SK-N-SH treated with all-trans-retinoic acid at 6 μM for 48 hours (cell line): ENCODE measurements at regions not wholly inside any gene's neighbourhood (a gene's known extent, or its start where the extent isn't known, plus 50 kb on each side); places are given as distances from the start of the nearest gene placed in this dataset.

ENCODE experiments used
- ATAC-seq: fragments of 200-7000 bp; cut with Tn5 transposase; 3 replicates; pipeline ENCODE4 v1.9.1; 2020; ENCODE audit warnings: mild to moderate bottlenecking, moderate library complexity
- CSDC2 ChIP-seq: fragments of 250-450 bp; sonication (Bioruptor Pico); IDR thresholded peaks from 2 replicates; pipeline ENCODE4 v1.5.0; 2020; ENCODE audit warnings: mild to moderate bottlenecking, moderate library complexity
- GLIS3 ChIP-seq: fragments of 250-450 bp; sonication (Bioruptor Pico); IDR thresholded peaks from 2 replicates; pipeline ENCODE4 v1.5.0; 2020; ENCODE audit warnings: mild to moderate bottlenecking, moderate library complexity
- ISL1 ChIP-seq: fragments of 250-450 bp; sonication (Bioruptor Pico); IDR thresholded peaks from 2 replicates; pipeline ENCODE4 v2.1.2; 2022; ENCODE audit warnings: mild to moderate bottlenecking, moderate library complexity
- RARB ChIP-seq: fragments of 250-450 bp; sonication (Bioruptor Pico); IDR thresholded peaks from 2 replicates; pipeline ENCODE4 v1.8.0; 2021; ENCODE audit warnings: mild to moderate bottlenecking, moderate library complexity
- SNAI2 ChIP-seq: fragments of 250-450 bp; sonication (Bioruptor Pico); IDR thresholded peaks from 2 replicates; pipeline ENCODE4 v1.5.0; 2020; ENCODE audit warnings: mild to moderate bottlenecking, moderate library complexity
- TCF4 ChIP-seq: fragments of 250-450 bp; sonication (Bioruptor Pico); IDR thresholded peaks from 2 replicates; pipeline ENCODE4 v1.8.0; 2021; ENCODE audit warnings: mild to moderate bottlenecking, moderate library complexity, borderline replicate concordance
- ZC3H10 ChIP-seq: fragments of 250-450 bp; sonication (Bioruptor Pico); IDR thresholded peaks from 2 replicates; pipeline ENCODE4 v1.5.1; 2021; ENCODE audit warnings: mild to moderate bottlenecking, moderate library complexity
- ZFP3 ChIP-seq: fragments of 250-450 bp; sonication (Bioruptor Pico); IDR thresholded peaks from 2 replicates; pipeline ENCODE4 v1.5.0; 2020; ENCODE audit warnings: mild to moderate bottlenecking, moderate library complexity
- ZFP30 ChIP-seq: fragments of 450-650 bp; formaldehyde crosslinking; IDR thresholded peaks from 2 replicates; pipeline ENCODE4 v1.5.0; 2022; ENCODE audit warnings: mild to moderate bottlenecking, moderate library complexity
- ZNF565 ChIP-seq: fragments of 450-650 bp; formaldehyde crosslinking; conservative IDR thresholded peaks from 2 replicates; pipeline ENCODE4 v1.5.0; 2020; ENCODE audit warnings: low read depth, mild to moderate bottlenecking, moderate library complexity
- ZNF70 ChIP-seq: fragments of 450-650 bp; formaldehyde crosslinking; IDR thresholded peaks from 2 replicates; pipeline ENCODE4 v1.5.0; 2020; ENCODE audit warnings: mild to moderate bottlenecking, moderate library complexity
- TF ChIP-seq, protein P1 (sequence below): fragments of 250-450 bp; sonication (Bioruptor Pico); IDR thresholded peaks from 2 replicates; pipeline ENCODE4 v1.5.1; 2020; ENCODE audit warnings: low read depth, mild to moderate bottlenecking, moderate library complexity
- TF ChIP-seq, protein P2 (sequence below): fragments of 250-450 bp; sonication (Bioruptor Pico); IDR thresholded peaks from 2 replicates; pipeline ENCODE4 v1.5.0; 2020; ENCODE audit warnings: mild to moderate bottlenecking, moderate library complexity
- TF ChIP-seq, protein P3 (sequence below): fragments of 250-450 bp; sonication (Bioruptor Pico); IDR thresholded peaks from 2 replicates; pipeline ENCODE4 v1.5.1; 2021; ENCODE audit warnings: mild to moderate bottlenecking, moderate library complexity
- TF ChIP-seq, protein P4 (sequence below): fragments of 250-450 bp; sonication (Bioruptor Pico); IDR thresholded peaks from 2 replicates; pipeline ENCODE4 v1.8.0; 2020; ENCODE audit warnings: mild to moderate bottlenecking, moderate library complexity, borderline replicate concordance

DNA sequence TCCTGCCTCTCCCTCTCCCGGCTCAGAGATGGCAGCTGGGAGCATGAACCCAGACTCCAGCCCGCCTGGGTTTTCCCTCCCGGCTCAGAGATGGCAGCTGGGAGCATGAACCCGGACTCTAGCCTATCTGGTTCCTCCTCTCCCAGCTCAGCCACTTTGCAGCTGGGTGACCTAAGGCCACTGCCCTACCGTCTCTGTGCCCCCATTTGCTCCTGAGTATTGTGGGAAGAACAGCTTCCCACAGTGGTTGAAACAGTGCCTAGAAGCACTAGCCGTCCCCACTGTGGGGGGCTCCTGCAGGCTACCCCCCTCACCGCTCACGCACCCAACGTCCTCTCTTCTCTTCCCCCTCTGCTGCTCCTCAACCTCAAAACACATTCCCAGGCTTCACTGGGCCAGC, 99.9 kb upstream of the GSE1 start:
- TF ChIP-seq, protein P1, sequence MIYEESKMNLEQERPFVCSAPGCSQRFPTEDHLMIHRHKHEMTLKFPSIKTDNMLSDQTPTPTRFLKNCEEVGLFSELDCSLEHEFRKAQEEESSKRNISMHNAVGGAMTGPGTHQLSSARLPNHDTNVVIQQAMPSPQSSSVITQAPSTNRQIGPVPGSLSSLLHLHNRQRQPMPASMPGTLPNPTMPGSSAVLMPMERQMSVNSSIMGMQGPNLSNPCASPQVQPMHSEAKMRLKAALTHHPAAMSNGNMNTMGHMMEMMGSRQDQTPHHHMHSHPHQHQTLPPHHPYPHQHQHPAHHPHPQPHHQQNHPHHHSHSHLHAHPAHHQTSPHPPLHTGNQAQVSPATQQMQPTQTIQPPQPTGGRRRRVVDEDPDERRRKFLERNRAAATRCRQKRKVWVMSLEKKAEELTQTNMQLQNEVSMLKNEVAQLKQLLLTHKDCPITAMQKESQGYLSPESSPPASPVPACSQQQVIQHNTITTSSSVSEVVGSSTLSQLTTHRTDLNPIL (CRISPR knock-in tag): no peak
- TF ChIP-seq ISL1: no peak
- TF ChIP-seq TCF4 (CRISPR knock-in tag): no peak
- no peak for TF ChIP-seq ZNF565
- TF ChIP-seq, protein P2, sequence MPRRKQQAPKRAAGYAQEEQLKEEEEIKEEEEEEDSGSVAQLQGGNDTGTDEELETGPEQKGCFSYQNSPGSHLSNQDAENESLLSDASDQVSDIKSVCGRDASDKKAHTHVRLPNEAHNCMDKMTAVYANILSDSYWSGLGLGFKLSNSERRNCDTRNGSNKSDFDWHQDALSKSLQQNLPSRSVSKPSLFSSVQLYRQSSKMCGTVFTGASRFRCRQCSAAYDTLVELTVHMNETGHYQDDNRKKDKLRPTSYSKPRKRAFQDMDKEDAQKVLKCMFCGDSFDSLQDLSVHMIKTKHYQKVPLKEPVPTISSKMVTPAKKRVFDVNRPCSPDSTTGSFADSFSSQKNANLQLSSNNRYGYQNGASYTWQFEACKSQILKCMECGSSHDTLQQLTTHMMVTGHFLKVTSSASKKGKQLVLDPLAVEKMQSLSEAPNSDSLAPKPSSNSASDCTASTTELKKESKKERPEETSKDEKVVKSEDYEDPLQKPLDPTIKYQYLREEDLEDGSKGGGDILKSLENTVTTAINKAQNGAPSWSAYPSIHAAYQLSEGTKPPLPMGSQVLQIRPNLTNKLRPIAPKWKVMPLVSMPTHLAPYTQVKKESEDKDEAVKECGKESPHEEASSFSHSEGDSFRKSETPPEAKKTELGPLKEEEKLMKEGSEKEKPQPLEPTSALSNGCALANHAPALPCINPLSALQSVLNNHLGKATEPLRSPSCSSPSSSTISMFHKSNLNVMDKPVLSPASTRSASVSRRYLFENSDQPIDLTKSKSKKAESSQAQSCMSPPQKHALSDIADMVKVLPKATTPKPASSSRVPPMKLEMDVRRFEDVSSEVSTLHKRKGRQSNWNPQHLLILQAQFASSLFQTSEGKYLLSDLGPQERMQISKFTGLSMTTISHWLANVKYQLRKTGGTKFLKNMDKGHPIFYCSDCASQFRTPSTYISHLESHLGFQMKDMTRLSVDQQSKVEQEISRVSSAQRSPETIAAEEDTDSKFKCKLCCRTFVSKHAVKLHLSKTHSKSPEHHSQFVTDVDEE: no peak
- TF ChIP-seq ZFP30: no peak
- no peak for TF ChIP-seq ZFP3
- TF ChIP-seq GLIS3 (CRISPR knock-in tag): no peak
- TF ChIP-seq, all 23 proteins: peak for 0
- ATAC-seq: no peak

DNA sequence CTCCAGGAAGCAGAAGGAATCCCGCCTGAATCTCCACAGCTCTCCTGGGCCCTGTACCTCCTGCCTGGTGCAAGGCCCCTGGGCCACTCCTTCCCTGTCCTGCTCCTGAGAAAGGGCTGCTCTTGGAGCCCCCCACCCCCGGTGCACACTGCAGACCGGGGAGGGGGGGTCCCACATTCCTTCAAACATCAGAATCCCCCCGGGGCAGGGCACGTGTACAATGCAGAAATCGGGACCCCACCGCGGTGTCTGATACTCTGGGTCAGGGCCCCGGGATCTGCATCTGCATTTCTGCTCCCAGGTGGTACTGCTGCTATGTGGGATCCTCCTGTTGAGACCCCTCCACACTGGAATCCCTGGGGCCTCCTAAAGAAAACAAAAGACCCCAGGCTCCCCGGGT, 99.5 kb upstream of the GSE1 start:
- TF ChIP-seq CSDC2 (CRISPR knock-in tag) (no peak), ZNF70 (CRISPR knock-in tag) (no peak)
- TF ChIP-seq, protein P3, sequence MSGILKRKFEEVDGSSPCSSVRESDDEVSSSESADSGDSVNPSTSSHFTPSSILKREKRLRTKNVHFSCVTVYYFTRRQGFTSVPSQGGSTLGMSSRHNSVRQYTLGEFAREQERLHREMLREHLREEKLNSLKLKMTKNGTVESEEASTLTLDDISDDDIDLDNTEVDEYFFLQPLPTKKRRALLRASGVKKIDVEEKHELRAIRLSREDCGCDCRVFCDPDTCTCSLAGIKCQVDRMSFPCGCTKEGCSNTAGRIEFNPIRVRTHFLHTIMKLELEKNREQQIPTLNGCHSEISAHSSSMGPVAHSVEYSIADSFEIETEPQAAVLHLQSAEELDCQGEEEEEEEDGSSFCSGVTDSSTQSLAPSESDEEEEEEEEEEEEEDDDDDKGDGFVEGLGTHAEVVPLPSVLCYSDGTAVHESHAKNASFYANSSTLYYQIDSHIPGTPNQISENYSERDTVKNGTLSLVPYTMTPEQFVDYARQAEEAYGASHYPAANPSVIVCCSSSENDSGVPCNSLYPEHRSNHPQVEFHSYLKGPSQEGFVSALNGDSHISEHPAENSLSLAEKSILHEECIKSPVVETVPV (CRISPR knock-in tag): no peak
- ATAC-seq: no peak

DNA sequence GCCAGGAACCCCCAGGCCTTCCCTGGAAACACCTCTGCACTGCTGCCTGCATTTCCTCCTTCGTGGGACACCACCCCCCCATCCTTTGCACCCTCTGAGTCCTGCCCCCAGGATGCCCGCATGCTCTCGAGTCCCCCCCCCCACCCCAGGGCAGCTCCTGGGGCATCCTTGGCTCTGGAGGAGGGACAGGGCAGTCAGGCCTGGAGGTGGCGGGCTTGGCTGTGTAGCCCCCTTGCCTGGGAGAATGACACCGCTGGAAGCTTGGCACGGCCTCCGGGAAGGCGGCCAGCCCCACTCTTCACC, 98.9 kb upstream of the GSE1 start:
- no peak for TF ChIP-seq RARB (CRISPR knock-in tag)
- no peak for ATAC-seq

DNA sequence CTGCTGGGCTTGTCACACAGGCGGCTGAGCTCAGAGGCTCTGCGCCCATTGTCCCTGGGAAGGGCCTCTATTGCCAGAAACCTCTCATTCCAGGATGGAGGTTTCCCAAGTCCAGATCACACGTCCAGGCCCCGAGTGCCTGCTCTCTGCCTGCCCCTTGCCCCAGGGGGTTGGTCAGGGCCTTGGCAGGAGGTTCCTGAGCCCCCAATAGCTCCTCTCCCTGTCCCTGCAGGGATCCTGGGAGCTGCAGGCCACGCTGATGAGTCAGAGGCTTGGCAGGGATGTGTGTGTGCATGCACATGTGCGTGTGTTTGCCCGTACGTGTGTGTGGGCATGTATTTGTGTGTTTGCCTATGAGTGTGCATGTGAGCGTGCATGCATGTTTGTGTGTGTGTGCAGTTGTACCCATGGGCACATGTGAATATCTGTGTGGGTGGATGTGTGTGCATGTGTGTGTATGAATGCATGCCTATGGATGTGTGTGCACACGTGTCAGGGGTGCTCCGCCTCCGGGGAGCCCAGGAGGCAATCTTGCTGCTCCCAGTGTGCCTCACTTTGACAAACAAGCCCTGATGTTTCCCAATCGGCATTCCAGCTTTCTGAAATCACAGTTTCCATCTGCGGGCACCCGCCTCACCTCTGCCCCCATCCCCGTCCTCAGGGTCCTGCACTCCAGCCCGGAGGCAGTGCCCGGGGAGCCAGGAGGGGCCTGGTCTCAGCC, 98.4 kb upstream of the GSE1 start:
- TF ChIP-seq, protein P2: no peak
- TF ChIP-seq, protein P4, sequence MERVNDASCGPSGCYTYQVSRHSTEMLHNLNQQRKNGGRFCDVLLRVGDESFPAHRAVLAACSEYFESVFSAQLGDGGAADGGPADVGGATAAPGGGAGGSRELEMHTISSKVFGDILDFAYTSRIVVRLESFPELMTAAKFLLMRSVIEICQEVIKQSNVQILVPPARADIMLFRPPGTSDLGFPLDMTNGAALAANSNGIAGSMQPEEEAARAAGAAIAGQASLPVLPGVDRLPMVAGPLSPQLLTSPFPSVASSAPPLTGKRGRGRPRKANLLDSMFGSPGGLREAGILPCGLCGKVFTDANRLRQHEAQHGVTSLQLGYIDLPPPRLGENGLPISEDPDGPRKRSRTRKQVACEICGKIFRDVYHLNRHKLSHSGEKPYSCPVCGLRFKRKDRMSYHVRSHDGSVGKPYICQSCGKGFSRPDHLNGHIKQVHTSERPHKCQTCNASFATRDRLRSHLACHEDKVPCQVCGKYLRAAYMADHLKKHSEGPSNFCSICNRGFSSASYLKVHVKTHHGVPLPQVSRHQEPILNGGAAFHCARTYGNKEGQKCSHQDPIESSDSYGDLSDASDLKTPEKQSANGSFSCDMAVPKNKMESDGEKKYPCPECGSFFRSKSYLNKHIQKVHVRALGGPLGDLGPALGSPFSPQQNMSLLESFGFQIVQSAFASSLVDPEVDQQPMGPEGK (CRISPR knock-in tag): no peak
- peak; percentile 83 for ATAC-seq

DNA sequence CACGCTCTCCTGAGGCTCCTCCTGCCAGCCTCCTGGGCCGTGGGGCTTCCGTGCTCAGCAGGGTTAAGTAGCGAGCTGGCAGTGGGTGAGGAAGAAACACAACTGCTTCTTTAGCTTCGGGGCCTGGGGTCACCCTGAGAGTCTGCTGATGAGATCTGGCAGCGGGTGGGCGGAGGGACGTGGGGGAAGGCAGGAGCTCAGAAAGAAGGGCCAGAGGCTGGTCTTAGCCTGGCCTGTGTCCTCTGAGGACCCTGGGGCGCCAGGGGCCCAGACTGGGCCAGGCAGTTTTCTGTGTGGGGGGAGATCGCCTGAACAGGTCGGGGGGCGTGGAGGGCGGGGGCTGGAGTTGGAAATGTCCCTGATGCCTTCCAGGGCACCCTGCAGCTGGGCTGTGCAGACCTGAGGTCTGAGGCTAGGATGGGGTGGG, 97.8 kb upstream of the GSE1 start:
- ATAC-seq: peak; percentile 74

More for the DNA sequence above, 97.8 kb upstream of the GSE1 start:
- no peak for TF ChIP-seq SNAI2 (CRISPR knock-in tag)
- TF ChIP-seq ZFP3: no peak
- TF ChIP-seq RARB (CRISPR knock-in tag): no peak
- no peak for TF ChIP-seq ZC3H10 (CRISPR knock-in tag)
- 0 out of 2 replicates have a peak, but pooled peaks have one; percentile 11 for TF ChIP-seq TCF4 (CRISPR knock-in tag)
